Right renal pelvis (tissue), 4 donors: ENCODE measurements at regions not wholly inside any gene's neighbourhood (a gene's known extent, or its start where the extent isn't known, plus 50 kb on each side); places are given as distances from the start of the nearest gene placed in this dataset.
"Not testable (repeated sequence)": the region's sequence is repeated elsewhere in the genome, so short reads cannot be mapped to it uniquely, and the experiment has no call there.

Experiments used
- DNase-seq, 4 donors: peaks; one replicate each; pipeline ENCODE4 v3.0.0-alpha.2; 2013; ENCODE audit warnings: low read depth in 4 of 4, low spot score in 3 of 4, missing footprints in 1 of 4

- DNase-seq = no peak
Measured at GRCh38 chr11:15825976-15826650, 530.2 kb downstream of the SOX6 start.

- no peak for DNase-seq
Measured at GRCh38 chr11:15826826-15827225, 529.5 kb downstream of the SOX6 start.

GRCh38 chr11:15828215-15828853 is 528.0 kb downstream of the SOX6 start:
- no peak for DNase-seq

GRCh38 chr11:15829312-15829711 is 527.0 kb downstream of the SOX6 start:
- no peak for DNase-seq

GRCh38 chr11:15830741-15831428 is 525.5 kb downstream of the SOX6 start:
- no peak for DNase-seq

GRCh38 chr11:15835788-15836411 is 520.4 kb downstream of the SOX6 start:
- DNase-seq = peak in 1 of 4 donors; percentile 39

GRCh38 chr11:15836795-15837194 is 519.6 kb downstream of the SOX6 start:
- DNase-seq = no peak

- no peak for DNase-seq
Measured at GRCh38 chr11:15837901-15838489, 518.4 kb downstream of the SOX6 start.

- DNase-seq = no peak
Measured at GRCh38 chr11:15839061-15839460, 517.3 kb downstream of the SOX6 start.

GRCh38 chr11:15840966-15841365 is 515.4 kb downstream of the SOX6 start:
- no peak for DNase-seq

GRCh38 chr11:15841931-15842740 is 514.2 kb downstream of the SOX6 start:
- DNase-seq = no peak

GRCh38 chr11:15843309-15843872 is 513.0 kb downstream of the SOX6 start:
- DNase-seq = no peak

GRCh38 chr11:15845261-15845660 is 511.1 kb downstream of the SOX6 start:
- no peak for DNase-seq

- DNase-seq = no peak
Measured at GRCh38 chr11:15848631-15849168, 507.6 kb downstream of the SOX6 start.

- DNase-seq = no peak
Measured at GRCh38 chr11:15849257-15849656, 507.1 kb downstream of the SOX6 start.

GRCh38 chr11:15850335-15850734 is 506.0 kb downstream of the SOX6 start:
- DNase-seq = not testable (repeated sequence)

GRCh38 chr11:15851051-15851498 is 505.3 kb downstream of the SOX6 start:
- DNase-seq = no peak

GRCh38 chr11:15852179-15852578 is 504.2 kb downstream of the SOX6 start:
- no peak for DNase-seq

GRCh38 chr11:15854245-15854644 is 502.1 kb downstream of the SOX6 start:
- DNase-seq = no peak

GRCh38 chr11:15858881-15859280 is 497.5 kb downstream of the SOX6 start:
- DNase-seq = no peak
